HG03565 (cell line): ENCODE measurements at regions not wholly inside any gene's neighbourhood (a gene's known extent, or its start where the extent isn't known, plus 50 kb on each side); places are given as distances from the start of the nearest gene placed in this dataset.
"Not testable (repeated sequence)": the region's sequence is repeated elsewhere in the genome, so short reads cannot be mapped to it uniquely, and the experiment has no call there.

Source experiments
- ATAC-seq: cut with Tn5 transposase; IDR thresholded peaks from one replicate; pipeline ENCODE4 v1.9.1; 2021; ENCODE audit warnings: mild to moderate bottlenecking, moderate library complexity; ENCODE audit not compliant: unreplicated experiment

DNA sequence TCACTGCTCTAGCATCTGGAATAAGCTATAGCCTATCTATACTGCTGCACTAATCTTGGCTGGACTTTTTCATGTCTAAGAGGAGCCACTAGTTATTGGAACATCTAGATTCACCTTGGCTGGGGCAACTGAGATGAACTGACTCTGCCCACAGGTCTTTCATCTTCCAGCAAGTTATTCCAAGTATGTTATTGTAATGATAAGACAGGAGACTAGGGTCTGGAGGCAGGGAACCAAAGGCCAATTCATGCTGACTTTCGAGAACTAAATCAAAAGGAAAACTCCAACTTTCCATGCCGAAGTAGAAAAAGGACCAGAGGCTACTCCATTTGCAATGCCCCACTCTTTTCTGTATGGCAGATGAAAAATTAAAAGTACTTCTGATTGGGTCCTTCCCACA, 1243.0 kb upstream of the RAG2 start:
- no peak for ATAC-seq

DNA sequence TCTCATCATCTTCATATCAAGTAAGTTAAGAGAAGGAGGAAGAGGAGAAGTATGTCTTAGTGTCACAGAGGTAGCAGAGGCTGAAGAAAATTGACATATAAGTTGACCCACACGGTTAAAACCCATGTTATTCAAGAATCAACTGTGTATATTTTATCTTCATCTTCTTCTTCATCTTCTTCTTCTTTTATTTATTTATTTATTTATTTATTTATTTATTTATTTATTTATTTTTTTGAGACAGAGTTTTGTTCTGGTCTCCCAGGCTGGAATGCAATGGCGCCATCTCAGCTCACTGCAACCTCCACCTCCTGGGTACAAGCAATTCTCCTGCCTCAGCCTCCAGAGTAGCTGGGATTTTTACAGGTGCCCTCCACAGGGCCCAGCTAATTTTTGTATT, 1242.3 kb upstream of the RAG2 start:
- not testable (repeated sequence) for ATAC-seq

DNA sequence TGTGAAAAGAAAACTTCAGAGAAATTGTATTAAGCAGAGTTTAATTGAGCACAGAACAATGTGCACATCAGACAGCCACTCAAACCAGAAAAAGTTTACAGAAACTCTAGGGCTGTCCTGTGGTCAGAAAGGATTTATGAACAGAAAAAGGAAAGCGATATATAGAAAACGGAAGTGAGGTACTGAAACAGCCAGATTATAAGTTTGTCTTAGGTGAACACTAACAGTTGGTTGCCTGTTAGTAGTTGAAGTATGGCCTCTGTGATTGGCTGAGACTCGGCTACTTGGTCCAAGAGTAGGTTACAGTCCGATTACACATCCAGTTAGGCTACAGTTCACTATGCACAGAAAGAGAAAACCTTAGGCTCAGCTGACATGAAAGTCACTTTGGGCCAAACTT, 1232.5 kb upstream of the RAG2 start:
- ATAC-seq: no peak

DNA sequence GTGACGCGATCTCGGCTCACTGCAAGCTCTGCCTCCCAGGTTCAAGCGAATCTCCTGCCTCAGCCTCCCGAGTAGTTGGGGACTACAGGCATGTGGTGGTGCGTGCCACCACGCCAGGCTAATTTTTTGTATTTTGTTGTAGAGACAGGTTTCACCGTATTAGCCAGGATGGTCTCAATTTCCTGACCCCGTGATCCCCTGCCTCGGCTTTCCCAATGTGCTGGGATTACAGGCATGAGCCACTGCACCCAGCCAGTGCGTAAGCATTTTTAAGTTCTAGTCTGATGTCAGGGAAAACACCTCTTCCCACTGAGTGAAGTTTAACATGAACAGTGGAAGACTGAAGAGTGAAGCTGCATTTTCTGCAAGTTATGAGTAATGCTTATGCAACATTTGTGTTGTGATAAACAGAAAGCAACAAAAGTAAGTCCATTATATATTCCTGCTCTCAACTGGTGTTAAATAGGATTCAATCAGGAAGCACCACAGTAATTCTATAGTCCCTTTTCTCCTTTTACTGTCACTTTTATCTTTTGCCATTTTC, 1219.8 kb upstream of the RAG2 start:
- ATAC-seq: no peak

DNA sequence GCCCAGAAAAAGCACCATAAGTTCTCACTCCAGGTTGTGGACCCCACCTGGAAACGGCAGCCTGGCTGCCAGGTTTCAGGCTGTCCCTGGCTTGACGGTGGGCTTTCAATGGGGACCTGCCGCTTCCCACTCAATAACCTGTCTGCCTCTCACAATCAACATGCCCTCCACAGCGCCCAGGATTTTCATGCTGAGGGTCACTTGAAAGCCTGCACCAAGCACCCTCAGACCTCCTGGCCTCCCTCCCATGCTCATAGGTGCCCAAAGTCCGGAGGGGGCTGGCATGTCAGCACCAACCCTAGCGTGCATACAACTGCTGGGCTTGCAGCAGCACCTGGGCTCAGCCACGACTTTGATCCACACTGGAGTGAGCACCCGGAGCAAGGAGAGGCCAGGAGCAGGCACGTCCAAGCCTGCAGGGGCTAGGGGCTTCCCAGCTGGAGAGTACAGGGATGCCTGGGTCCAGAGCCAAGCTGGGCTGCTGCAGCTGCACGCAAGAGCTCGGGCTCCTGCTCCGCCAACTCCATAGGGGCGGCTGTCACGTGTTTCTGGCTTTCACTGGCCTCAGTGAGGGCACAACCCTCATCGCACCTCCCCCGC, 1214.3 kb upstream of the RAG2 start:
- no peak for ATAC-seq

DNA sequence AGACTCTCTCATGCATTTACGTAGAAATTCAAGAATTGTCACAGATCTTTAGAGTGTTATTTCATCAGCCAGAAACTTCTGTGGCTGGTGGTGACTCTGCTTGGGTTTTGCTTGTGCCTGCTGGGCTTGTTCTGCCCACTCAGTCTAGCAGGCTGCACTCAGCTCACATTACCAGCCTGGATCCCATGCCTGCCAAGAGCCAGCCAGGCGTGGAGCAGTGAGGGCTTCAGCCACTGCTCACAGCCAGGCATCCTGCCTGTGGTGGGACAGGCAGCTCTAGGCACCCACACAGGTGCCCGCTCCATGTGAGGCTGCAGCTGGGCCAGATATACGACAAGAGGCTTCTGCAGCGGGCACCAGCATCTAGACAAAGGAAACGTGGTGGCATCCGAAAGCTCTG, 1213.3 kb upstream of the RAG2 start:
- ATAC-seq: no peak

DNA sequence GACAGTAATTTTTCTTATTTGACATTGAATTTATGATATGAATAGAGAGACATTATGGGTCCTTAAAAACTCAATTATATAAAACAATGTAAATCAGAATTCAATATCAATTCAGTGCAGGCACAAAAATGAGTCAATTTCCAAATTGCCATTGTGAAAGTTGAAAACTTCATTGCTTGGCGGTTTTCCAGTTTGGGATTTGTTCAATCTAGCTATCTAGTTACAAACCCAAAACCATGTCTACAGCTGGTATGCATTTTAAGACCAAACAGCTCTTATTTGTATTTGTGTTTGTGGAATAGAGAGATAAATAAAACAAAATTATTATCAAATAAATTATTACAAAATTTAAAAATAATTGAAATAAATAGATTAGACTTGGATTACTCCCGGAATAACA, 1206.6 kb upstream of the RAG2 start:
- ATAC-seq: no peak

DNA sequence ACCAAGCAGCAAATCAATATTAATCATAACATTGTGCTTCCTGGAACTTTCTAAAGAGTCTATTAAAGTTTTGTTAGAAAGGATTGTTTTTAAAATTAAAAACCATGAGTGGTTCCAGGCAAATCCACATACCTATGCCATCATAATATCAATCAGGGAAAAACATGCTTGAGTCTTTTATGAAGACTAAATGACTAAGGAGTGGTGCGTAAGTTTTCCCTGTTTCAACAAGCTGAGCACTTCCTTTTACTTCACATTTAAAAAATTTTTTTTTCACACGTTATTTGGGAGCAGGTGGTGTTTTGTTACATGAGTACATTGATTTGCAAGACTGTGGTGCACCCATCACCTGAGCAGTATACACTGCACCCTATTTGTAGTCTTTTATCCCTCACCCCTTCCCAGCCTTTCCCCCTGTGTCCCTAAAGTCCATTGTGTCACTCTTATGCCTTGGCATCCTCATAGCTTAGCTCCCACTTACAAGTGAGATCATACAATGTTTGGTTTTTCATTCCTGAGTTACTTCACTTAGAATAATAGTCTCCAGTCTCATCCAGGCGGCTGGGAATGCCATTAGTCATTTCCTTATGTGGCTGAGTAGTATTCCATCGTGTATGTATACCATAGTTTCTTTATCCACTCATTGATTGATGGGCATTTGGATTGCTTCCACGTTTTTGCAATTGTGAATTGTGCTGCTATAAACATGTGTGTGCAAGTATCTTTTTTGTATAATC, 1190.3 kb upstream of the RAG2 start:
- ATAC-seq: no peak

DNA sequence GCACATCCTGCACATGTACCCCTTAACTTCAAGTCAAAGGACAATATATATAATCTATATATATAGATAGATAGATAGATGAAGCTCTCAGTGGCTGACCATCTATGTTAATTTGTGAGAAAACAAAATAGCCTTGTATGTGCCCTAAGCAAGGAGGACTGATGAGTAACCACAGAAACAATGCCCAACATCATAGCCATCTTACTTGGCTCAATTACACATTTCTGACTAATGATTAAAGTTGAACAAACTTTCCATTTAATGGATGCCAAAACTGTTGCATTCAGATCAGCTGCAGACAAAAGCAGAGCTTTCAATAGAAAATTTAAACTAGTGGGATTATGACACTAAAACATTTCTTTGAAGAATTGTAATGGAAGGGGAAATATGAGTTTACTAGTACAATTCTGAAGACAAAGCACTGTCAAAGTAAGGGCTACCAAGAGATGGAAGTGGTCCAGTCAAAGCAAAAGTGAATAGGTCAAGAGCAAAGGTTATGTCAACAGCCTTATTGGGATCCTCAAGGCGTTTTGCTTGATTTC, 1188.2 kb upstream of the RAG2 start:
- no peak for ATAC-seq

DNA sequence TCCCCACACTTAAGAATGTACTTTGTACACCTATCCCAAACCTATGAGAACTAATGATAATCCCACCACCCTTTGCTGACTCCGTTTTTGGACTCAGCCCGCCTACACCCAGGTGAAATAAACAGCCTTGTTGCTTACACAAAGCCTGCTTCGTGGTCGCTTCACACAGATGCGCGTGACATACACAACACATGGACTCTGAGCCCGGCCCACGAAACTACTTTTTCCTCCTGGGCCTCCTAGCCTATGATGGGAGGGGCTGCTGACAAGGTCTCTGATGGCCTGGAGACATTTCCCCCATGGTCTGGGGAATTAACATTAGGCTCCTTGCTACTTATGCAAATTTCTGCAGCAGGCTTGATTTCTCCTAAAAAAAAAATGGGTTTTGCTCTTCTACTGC, 1176.4 kb upstream of the RAG2 start:
- no peak for ATAC-seq

DNA sequence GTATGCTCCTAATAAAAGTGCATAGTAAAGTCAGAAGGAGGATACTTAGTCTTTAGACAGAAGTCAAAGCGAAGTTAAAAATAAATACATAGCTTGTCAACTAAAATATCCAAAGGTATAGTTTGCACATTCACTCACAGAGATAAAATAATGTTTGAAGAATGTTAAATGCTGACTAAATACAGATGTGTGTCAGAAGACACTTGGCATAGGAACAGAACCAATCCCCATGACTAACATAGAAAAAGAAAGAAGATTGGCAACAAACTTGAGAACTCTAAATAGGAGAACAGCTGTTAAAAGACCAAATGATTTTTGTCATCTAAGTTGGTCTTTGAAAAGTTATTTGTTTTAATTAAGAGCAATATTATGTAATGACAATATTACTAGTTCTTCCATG, 1172.1 kb upstream of the RAG2 start:
- no peak for ATAC-seq

DNA sequence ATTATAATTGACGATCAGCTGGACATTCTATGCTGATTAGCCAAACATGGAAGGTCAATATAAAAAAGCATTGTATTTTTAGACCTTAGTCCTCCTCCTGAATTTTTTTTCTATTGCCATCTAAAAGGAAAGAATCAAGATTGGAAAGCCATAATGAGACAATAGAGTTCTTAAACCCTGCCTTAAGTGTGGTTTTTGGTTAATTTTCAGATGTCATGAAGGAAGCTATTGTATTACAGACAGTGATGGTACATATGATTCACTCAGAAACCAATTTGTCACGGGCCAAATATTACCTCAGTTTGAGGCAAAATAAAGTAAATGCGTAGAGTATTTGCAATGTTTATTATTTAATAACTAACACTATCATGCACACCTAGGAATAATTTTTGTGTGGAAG, 1164.0 kb upstream of the RAG2 start:
- ATAC-seq: no peak

DNA sequence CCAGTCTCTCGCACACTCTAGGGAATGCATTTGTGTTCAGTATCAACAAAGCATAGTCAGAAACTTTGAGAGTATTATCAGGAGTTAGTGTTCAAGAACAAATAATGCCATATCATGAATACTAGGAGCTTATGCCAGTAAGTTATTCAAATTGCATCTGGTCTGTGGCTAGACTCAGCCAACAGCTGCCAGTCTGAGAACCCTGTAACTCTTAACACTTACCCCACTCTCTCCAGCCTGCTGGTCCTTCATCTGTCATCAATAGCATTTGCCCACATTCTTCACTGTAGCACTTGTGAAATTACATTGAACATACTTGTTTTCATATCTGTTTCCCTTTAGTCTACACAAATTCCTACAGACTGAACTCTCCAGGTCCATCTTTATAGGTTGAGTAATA, 1157.5 kb upstream of the RAG2 start:
- ATAC-seq: no peak

DNA sequence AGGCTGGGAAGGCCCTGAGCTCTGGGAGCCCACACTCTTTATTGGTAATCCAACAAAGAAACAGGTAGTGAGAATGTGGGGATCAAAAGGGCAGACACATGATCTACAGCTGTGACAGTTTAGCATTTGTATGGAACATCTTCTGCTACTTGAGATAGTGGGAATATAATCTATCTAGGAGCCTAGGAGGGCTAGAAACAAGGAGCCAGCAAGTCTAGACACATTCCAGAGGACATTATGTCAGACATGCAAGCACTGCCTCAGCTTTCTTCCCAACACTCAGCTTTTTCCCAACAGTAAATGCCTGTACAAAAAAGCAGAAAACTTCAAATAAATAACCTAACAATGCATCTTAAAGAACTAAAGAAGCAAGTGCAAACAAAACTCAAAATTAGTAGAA, 1150.6 kb upstream of the RAG2 start:
- ATAC-seq: no peak

DNA sequence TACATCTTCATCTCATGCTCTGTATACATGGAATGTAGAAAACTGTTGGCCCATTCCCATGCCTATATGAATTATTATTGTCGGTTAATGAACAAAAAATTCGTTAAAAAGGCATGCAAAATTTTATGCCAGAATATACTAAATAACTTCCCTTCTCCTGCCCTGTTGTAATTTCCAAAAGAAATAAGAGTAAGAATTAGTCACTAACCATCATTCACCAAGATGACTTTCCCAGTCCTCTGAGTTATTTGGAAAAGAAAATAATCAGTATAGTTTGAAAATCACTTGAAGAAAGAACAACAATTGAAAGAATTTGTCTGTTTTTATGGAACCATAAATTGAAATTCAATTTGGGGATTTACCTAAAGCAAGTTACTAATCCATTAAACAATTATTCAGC, 1149.1 kb upstream of the RAG2 start:
- no peak for ATAC-seq

DNA sequence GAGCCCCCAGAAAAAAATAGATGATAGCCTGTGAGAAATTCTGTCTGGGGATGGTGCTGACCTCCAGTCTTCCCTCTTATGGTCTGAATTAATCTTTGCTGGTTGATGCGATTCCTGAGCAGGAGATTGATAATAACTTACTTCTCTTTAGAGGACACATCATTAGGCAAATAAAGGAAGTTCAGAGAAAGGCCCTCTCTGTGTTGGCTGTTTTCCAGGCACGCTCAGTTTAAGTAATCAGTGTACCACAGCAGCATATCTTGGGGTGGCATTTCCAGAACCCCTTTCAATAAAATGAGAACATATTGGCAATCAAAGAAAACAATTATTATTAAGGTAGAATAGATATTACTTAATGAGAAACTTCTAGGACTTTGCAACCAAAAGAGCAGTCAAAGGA, 1129.3 kb upstream of the RAG2 start:
- ATAC-seq: no peak

DNA sequence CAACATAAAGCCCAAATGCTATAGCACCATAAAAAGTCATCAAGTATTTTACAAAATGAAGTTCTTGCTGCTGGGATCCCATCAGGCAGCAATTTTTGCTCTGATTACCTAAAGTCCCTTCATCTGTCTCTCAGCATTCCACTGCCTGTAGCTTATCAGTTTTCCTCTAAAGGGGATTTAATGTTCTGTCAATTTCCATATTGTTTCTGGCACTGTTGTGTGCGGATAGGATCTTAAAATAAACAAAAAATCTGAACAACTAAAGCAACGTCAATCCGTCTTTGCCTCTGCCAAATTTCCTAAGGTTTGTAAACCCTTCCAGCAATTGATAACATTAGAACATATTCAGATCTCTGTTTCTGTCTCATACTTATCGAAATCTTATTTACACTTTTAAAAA, 1126.3 kb upstream of the RAG2 start:
- no peak for ATAC-seq

DNA sequence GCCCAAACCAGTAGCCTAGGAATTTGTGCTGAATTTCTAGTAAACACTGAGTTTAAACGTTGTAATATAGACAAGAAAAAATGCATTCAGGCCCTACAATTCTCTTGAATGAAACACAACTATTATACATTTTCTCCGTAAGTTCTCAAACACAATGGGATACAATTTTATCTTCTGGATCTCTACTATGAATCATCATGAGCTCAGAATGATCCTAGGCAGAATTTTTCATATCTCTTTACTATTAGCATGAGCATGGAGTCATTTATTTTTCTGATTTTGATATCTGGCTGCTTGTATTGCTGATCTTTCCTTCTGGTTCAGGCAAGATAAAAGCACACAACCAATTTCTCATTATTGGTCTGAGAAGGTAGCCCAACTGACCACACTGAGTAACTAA, 1123.4 kb upstream of the RAG2 start:
- no peak for ATAC-seq

DNA sequence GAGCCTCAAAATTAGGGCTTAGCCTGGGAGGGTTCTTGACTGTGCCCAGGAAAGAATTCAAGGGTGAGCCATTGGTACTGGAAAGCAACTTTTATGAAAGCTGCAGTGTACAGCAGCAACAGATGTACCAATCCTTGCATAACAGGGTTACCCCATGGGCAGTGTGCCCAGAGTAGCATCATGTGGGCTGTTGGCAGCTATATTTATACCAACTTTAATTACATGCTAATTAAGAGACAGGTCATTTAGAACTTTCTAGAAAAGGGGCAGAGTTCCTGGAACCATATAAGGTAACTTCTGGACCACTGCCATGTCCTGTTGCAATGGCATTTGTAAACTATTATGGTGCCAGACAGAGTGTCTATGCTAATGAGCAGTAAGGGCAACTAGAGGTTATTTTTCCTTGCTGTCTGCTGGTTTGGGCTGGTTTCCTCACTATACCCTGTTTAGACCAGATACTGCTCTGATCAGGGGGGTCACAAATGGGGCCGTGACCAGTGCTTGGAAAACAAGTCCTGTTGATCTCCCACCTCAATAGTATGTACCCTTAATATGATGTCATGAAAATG, 1120.5 kb upstream of the RAG2 start:
- no peak for ATAC-seq

DNA sequence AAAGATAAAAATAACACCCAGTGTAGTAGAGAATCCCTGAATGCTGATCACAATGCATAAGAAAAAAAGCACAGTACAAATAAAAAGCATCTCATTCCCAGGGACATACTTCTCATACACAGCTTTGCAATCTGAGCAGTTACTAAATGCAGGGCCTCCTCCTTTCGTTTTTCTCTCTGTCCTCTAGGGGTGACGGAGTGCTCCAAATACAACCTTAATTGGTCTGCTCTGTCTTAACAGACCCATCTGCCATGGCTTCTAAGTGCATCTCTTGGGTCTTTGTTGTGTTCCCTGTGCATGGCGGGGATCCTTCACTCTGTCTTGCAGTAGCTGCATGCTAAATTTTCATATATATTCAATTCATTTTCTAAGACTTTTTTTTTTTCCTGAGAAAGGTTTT, 1114.2 kb upstream of the RAG2 start:
- ATAC-seq: no peak

DNA sequence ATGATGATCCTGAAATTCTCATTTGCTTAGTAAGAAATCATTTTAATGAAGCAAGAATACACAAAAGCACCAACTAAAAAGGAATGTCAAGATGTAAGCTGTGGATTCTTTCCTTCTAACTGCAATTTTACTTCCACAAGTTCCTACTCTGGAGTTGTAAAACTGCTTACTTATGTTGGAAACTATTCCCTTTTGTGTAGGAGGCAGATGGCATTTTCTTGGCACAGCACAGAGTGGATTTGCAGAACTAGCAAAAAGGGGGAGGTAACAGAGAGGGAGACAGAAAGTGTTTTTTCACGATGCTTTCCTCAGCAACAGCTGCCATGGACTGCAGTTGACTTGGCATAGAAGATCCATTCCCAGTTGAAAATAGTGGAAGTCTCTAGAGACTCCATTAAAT, 1112.0 kb upstream of the RAG2 start:
- ATAC-seq: no peak

DNA sequence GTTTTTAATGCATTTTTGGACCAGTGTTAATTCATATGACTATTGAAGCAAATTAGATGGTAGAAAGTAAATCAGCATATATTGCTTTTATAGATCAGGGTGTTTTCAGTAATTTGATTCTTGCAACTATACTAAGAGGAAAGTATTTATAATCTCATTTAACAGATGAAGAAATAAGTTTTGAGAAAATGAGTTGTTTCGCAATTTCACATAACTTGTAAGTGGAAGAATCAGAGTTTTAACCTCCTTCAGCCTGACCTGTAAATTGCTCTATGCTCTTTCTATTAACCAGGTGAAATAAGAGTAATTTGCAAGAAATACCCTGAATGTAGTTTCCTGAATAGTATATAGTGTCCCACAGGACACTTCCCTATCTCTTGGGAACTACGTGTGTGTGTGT, 1106.8 kb upstream of the RAG2 start:
- no peak for ATAC-seq
